GM12873 (cell line): ENCODE measurements at regions not wholly inside any gene's neighbourhood (a gene's known extent, or its start where the extent isn't known, plus 50 kb on each side); places are given as distances from the start of the nearest gene placed in this dataset.

Experiments
- TF ChIP-seq, protein P1 (sequence below): IDR thresholded peaks from 2 replicates; pipeline ENCODE4 v1.5.1; 2012; ENCODE audit warnings: low read depth, mild to moderate bottlenecking, moderate library complexity, low read length, control low read depth; ENCODE audit not compliant: insufficient read depth; ENCODE audit errors: missing control alignments

GRCh38 chr4:187063251-187063650 is 339.6 kb upstream of the FAT1 start:
- TF ChIP-seq, protein P1, sequence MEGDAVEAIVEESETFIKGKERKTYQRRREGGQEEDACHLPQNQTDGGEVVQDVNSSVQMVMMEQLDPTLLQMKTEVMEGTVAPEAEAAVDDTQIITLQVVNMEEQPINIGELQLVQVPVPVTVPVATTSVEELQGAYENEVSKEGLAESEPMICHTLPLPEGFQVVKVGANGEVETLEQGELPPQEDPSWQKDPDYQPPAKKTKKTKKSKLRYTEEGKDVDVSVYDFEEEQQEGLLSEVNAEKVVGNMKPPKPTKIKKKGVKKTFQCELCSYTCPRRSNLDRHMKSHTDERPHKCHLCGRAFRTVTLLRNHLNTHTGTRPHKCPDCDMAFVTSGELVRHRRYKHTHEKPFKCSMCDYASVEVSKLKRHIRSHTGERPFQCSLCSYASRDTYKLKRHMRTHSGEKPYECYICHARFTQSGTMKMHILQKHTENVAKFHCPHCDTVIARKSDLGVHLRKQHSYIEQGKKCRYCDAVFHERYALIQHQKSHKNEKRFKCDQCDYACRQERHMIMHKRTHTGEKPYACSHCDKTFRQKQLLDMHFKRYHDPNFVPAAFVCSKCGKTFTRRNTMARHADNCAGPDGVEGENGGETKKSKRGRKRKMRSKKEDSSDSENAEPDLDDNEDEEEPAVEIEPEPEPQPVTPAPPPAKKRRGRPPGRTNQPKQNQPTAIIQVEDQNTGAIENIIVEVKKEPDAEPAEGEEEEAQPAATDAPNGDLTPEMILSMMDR, result no peak

DNA sequence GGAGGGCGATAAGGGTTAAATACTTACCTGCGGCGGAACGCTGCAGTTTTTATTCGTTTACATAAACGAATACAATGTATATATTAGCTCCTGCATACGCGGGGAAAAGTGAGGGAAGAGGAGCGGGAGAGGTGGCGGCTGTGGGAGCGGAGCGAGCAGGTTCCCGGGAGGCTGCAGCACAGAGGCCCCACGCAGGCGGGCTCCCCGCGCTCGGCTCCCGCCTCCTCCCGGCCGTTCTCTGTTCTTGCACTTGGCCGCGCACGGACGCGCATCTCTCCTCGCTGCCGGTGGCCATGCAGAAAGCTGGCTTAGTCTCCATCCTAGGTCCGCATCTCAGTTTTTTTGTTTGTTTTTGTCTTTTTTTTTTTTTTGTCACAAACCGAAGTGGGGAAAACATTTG is 340.4 kb upstream of the FAT1 start:
- TF ChIP-seq, protein P1, result no peak

GRCh38 chr4:187065396-187065795 is 341.7 kb upstream of the FAT1 start:
- TF ChIP-seq, protein P1, result no peak

DNA sequence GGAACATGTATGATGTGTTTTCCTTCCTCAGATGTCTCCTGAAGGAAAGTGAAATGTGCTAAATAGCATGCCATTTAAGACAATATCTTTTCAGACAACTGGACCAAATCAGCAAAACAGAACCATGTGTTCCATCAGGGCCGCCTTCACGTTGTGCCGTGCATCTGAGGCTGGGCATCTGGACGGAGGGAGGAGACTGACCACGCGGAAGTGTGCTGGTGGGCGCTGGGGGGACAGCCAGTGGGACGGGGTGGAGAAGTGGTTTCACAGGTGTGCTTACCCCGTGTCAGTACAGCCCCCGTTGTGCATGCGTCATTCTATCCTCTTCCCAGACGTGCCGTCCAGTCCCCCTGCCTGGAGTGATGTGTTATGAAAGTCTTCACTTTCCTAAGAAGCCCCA is 342.1 kb upstream of the FAT1 start:
- TF ChIP-seq, protein P1, result no peak

- TF ChIP-seq, protein P1, result no peak
Observed at GRCh38 chr4:187069398-187069797, 345.7 kb upstream of the FAT1 start.

GRCh38 chr4:187070158-187070557 is 346.5 kb upstream of the FAT1 start:
- TF ChIP-seq, protein P1, result no peak

GRCh38 chr4:187070740-187071139 is 347.1 kb upstream of the FAT1 start:
- TF ChIP-seq, protein P1, result no peak
